ENCODE measurements at regions not wholly inside any gene's neighbourhood (a gene's known extent, or its start where the extent isn't known, plus 50 kb on each side); places are given as distances from the start of the nearest gene placed in this dataset.

- Histone ChIP-seq H2AFZ (no peak overlapping the region), H3K27ac (no peak overlapping the region), H4K20me1 (ENCODE audit: insufficient read depth) (no peaks in the 10 kb centered on the region), H3F3A (ENCODE audit: insufficient read depth, low read depth) (no peaks in the 10 kb centered on the region), H3K36me3 (ENCODE audit: low read depth) (no peaks in the 10 kb centered on the region), H3K9me2 (ENCODE audit: insufficient read depth) (no peaks in the 10 kb centered on the region), H3K9me3 (ENCODE audit: insufficient read depth, low read depth) (no peaks in the 10 kb centered on the region), H3K4me1 (replicated peaks; ENCODE audit: insufficient read depth) (no peaks in the 10 kb centered on the region), H3K4me3 (no peak overlapping the region), H3K27me3 (ENCODE audit: insufficient read depth, low read depth) (no peaks in the 10 kb centered on the region), H3K4me2 (no peak overlapping the region), H3K79me2 (ENCODE audit: low read depth) (no peaks in the 10 kb centered on the region)
- intact Hi-C loops (cut with micrococcal nuclease; ENCODE audit: unreplicated experiment) = no loop called here
- ChIA-PET POLR2A (ENCODE audit: unreplicated experiment) (no interaction called here), CTCF (no interaction called here)
- no peak for DNase-seq
- no TSS peak for BruUV-seq (replicated peaks)
- no peak for TF ChIP-seq EZH2 (IDR thresholded peaks at IDR 0.05; ENCODE audit: low read depth)
- no peak for TF ChIP-seq CTCF (conservative IDR thresholded peaks at IDR 0.05)
Measured at GRCh38 chr4:28469387-28469786, 1608.7 kb downstream of the STIM2 start.

- POLR2A ChIA-PET (ENCODE audit: unreplicated experiment) = no interaction called here
- Histone ChIP-seq H3K27me3 (ENCODE audit: insufficient read depth, low read depth) (no peaks in the 10 kb centered on the region), H4K20me1 (ENCODE audit: insufficient read depth) (no peaks in the 10 kb centered on the region), H3F3A (ENCODE audit: insufficient read depth, low read depth) (no peaks in the 10 kb centered on the region), H3K9me2 (ENCODE audit: insufficient read depth) (no peaks in the 10 kb centered on the region), H3K4me2 (no peak overlapping the region), H3K27ac (no peak overlapping the region), H3K9me3 (ENCODE audit: insufficient read depth, low read depth) (no peaks in the 10 kb centered on the region), H3K36me3 (ENCODE audit: low read depth) (no peaks in the 10 kb centered on the region), H2AFZ (no peak overlapping the region), H3K4me3 (no peak overlapping the region), H3K4me1 (replicated peaks; ENCODE audit: insufficient read depth) (no peaks in the 10 kb centered on the region), H3K79me2 (ENCODE audit: low read depth) (no peaks in the 10 kb centered on the region)
- BruUV-seq (replicated peaks) = no TSS peak
- no peak for DNase-seq
- CTCF ChIA-PET = no interaction called here
- intact Hi-C loops (cut with micrococcal nuclease; ENCODE audit: unreplicated experiment) = no loop called here
- TF ChIP-seq CTCF (conservative IDR thresholded peaks at IDR 0.05) = no peak
- TF ChIP-seq EZH2 (IDR thresholded peaks at IDR 0.05; ENCODE audit: low read depth) = no peak
Measured at GRCh38 chr4:28469886-28470285, 1609.2 kb downstream of the STIM2 start.

GRCh38 chr4:28475381-28475780, 1614.7 kb downstream of the STIM2 start:
- Histone ChIP-seq H3K27ac (no peak overlapping the region), H4K20me1 (ENCODE audit: insufficient read depth) (no peaks in the 10 kb centered on the region), H3K9me2 (ENCODE audit: insufficient read depth) (no peaks in the 10 kb centered on the region), H3K79me2 (ENCODE audit: low read depth) (no peaks in the 10 kb centered on the region), H2AFZ (no peak overlapping the region), H3K4me2 (no peak overlapping the region), H3K4me3 (no peak overlapping the region), H3K9me3 (ENCODE audit: insufficient read depth, low read depth) (no peaks in the 10 kb centered on the region), H3K27me3 (ENCODE audit: insufficient read depth, low read depth) (no peaks in the 10 kb centered on the region), H3K4me1 (replicated peaks; ENCODE audit: insufficient read depth) (no peaks in the 10 kb centered on the region), H3K36me3 (ENCODE audit: low read depth) (no peaks in the 10 kb centered on the region), H3F3A (ENCODE audit: insufficient read depth, low read depth) (no peaks in the 10 kb centered on the region)
- intact Hi-C loops (cut with micrococcal nuclease; ENCODE audit: unreplicated experiment) = no loop called here
- no peak for TF ChIP-seq CTCF (conservative IDR thresholded peaks at IDR 0.05)
- no peak for TF ChIP-seq EZH2 (IDR thresholded peaks at IDR 0.05; ENCODE audit: low read depth)
- no TSS peak for BruUV-seq (replicated peaks)
- no peak for DNase-seq
- ChIA-PET POLR2A (ENCODE audit: unreplicated experiment) (no interaction called here), CTCF (no interaction called here)
